ENCODE measurements at regions not wholly inside any gene's neighbourhood (a gene's known extent, or its start where the extent isn't known, plus 50 kb on each side); places are given as distances from the start of the nearest gene placed in this dataset.

GRCh38 chr10:21249435-21249834 is 276.0 kb downstream of the SKIDA1 start:
- DNase-seq = no peak

DNA sequence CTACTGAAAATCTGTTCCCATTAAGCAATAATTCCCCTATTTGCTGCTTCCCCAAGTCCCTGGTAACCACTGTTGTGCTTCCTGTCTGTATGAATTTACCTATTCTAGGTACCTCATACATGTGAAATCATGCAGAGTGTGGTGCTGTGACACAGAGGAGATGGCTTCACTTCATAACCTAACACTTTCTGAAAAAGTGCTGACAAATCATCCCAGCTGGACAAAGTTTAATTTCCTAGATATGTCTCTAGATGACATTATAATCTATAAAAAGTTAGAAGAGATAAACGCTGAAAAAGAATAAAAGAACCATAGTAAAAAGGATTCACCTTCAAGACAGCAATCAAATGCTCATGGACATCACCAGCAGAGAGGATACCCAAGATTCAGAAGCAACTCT is 277.9 kb downstream of the SKIDA1 start:
- no peak for DNase-seq

- DNase-seq = no peak
Measured at GRCh38 chr10:21246178-21246577, 279.3 kb downstream of the SKIDA1 start.

DNA sequence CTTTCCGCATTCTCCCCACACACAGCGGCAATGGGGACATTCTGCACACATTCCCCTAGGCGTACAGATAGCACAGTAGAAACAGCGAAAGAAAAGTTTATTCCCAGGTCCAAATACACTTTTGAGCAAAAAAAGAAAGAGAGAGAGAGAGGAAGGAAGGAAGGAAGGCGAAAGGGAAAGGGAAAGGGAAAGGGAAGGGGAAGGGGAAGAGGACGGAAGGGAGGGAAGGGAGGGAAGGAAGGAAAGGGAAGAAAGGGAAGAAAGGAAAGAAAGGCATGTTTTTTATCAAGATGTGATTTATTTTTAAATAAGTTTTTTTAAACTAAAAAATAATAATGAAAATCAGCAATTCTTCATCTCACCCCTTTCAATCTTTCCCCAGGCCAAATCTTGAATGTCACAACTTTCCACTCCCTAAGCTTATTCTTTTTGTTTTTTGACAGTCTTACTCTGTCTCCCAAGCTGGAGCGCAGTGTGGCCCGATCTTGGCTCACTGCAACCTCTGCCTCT is 281.7 kb downstream of the SKIDA1 start:
- DNase-seq = no peak

GRCh38 chr10:21242915-21243314 is 282.6 kb downstream of the SKIDA1 start:
- DNase-seq = no peak

DNA sequence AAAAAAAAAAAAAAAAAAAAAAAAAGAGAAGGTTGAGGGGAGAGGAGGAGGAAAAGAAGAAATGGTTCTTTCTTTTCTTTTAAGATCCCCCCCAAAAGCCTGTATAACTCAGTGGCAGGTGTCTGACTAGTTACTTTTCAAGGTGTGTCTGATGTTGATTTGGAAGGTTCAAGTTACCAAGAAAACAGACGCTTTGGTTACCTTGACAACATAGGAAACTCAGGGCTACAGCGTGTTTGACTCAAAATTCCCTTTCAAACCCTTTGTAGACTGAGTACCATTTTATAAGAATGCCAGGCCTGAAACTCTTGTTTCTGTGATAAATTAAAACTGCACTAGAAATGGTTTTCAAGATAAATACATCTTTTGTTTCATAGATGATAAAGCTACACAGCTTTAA is 286.8 kb downstream of the SKIDA1 start:
- DNase-seq = no peak

DNA sequence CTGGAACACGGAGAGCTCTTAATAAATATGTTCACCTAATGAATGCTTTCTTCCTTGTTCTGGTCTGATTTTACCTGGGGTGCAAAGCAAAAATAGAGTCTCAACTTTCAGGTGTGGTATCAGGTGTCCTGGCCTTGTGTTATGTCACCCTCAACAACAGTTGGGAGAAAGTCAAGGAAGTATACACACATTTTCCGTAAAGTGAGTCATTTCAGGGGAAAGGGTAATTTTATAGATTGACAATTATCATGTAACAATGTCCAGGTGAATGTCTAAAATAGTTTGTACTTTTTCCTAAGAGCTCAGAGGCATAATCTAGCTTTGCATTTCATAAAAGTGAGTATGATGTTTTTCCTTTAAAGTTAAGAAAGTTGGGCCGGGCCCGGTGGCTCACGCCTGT is 287.4 kb downstream of the SKIDA1 start:
- DNase-seq = no peak

GRCh38 chr10:21234761-21235160 is 290.7 kb downstream of the SKIDA1 start:
- no peak for DNase-seq

DNA sequence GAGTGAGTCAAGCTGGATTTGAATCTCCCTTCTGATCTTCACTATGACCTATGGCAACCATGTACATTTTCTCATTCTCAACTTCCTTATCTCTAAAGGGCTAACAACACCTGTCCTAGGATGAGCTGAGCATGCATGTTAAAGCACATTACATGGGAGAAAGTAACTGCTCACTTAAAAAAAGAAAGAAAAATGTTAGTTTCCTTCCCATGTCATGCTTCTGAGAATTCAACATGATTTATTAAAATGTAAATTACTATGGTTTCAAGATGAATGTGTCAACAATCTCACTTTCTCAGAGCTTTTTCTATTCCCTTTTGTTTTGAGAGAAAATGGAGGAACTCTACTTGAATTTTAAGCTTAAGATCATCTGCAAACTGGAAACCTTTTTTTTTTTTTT is 295.3 kb downstream of the SKIDA1 start:
- no peak for DNase-seq

GRCh38 chr10:21217748-21218367 is 307.6 kb downstream of the SKIDA1 start:
- no peak for DNase-seq

DNA sequence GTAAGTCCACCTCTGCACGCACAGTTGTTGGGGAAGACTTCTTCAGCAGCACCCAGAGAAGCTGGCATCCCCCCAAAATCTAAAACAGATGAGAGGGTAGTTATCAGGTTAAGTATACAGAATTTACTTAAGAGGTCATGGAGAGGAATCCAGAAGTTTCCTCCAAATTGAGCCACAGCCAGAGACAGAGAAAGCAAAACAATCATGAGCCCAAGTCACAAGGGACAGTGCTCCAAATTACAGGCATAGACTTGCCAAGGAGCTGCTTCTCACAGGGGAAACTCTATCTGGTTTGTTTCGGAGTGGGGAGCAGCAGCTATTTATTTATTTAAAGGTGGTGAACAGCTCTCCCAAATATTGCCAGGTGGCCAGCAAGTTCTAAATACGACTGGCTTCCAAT is 308.4 kb downstream of the SKIDA1 start:
- no peak for DNase-seq

DNA sequence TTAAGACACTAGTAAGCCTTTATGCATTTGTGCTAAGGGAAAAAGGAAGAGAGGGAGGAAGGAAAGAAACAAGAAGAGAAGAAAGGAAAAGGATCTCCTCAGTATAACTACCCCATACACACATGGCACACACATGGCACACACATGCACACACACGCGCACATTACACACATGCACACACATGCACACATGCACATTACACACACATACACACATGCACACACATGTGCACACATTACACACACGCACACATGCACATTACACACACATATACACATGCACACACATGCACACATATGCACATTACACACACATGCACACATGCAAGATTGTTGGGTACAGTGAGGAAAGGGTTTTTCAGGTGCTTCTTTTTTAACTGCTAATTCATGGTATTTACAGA is 311.2 kb downstream of the SKIDA1 start:
- DNase-seq = no peak

- no peak for DNase-seq
Measured at GRCh38 chr10:21213381-21213780, 312.1 kb downstream of the SKIDA1 start.

DNA sequence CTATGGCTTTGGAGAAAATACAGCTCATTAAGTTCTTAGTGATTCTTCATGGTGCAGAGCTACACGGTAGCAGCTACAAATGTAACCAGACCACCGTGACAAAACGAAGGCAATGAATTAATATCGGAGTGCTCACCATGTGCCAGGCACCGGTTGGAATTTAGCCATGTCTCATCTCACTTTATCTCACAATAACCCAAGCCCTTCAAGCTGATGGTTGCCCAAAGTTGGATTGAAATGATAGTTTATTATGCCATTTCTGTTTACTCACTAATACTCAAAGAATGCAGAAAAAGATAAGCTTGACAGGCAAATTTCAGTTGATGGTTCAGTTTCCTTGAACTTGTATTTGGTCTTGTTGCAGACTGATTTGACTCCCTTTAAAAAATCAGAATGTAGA is 312.6 kb downstream of the SKIDA1 start:
- no peak for DNase-seq

DNA sequence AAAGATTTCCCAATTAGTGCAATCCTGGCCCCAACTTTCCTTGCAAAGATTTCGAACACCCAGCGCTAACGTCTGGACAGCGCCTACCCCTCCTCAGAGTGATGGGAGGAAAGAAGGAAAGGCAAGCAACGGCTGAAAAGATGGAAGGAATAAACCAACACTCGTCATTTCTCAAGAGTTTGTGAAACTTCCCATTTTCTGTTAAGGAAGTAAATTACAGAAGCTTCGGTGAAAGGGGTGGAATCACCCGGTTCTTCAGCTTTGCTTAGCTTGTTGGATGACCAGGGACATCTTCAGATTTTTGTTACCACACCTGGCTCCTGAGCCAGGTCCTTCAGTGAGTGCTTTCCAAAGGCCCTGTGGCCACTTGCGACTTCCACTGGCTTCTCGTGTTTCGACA is 313.1 kb downstream of the SKIDA1 start:
- DNase-seq = no peak

DNA sequence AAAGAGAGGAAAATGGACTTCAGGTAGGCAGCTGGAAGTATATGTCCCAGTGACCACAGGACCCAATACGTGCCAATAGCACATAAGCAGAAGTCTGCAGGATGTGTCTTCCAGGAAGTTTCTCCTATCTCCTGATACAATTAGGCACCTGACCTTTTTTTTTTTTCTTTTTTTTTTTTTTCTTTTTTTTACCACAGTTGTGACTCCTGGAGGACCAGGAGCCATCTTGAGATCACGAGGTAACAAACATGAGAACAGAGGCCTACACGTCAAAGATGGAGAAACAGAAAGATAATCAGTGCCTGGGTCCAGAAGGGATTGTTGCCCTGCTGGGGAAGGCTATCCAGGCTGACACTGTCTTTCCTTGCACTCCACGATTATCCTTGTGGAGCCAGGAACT is 312.4 kb upstream of the NEBL start:
- DNase-seq = no peak

DNA sequence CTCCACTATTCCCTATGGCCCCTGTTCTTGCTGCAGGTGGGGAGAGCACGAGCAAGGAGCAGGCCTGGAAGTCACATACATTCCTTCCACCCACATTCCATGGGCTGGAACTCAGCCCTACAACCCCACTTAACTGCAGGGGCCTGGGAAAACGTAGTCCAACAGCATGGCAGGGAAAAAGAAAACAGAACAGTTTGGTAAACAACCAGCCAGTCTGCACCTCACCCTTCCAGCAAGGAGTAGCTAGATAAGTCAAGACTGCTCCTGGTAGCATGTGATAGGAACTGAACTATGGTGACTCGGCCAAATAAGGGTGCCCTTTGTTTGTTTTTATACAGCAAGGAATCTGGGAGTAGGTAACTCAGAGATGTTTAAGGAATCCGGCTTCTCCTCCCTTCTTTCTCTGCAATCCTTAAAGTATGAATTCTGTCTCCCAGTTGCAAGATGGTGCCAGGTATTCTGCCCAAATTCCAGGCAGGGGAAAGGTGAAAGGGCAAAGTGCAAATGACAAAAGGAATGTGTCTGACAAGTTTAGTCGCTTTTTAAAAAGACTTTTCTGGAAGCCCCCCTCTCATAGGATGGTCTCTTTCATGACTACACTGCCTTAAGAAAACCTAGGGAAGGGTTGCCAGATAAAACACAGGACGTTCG is 311.7 kb upstream of the NEBL start:
- no peak for DNase-seq

- no peak for DNase-seq
Measured at GRCh38 chr10:21207852-21208646, 310.9 kb upstream of the NEBL start.

DNA sequence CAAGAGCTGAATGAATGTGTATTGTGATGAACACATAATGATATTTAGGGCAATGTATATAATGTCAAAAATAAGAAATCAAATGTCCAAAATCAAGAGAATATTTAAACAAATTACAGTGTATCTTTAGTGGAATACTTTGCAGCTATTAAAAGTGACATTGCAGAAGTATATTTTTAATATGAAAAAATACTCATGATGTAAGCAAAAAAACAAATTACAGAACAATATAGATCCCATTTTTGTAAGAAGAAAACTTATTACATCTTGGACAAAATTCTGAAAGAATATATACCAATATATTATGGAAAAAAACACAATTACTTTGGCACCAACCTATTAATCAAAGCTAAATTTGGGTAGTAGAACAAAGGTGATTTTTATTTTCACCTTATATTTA is 308.2 kb upstream of the NEBL start:
- DNase-seq = no peak

DNA sequence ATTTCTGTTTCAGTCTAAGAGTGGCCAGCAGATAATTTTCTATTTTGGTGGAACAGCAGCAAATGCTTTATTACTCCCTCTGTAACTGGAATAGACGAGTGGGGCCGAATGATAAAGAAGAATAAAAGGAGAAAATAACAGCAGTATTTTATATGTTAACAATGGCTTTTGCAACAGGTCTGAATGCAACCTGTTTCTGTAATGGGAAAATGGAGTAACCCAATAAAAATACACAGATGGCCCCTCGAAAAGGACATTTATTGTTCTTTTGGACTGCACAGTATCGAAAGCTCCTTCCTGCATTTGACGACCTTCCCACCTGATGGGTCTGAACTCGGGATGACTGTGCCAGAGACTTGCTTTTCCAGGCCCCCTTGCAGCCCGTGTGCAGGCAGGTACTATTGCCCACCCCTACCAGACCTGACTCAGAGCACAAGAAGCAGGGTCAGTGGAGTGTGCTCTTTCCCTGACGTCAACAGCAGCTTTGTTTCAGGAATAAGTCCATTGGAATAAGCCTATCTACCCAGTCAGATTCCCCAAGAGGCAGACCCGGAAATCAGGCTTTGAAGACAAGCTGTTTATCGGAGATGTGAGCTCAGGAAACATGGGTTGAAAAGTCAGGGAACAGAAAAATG is 306.5 kb upstream of the NEBL start:
- no peak for DNase-seq

- no peak for DNase-seq
Measured at GRCh38 chr10:21202776-21203462, 305.8 kb upstream of the NEBL start.

- DNase-seq = no peak
Measured at GRCh38 chr10:21199501-21199900, 302.4 kb upstream of the NEBL start.

GRCh38 chr10:21197838-21198237 is 300.7 kb upstream of the NEBL start:
- no peak for DNase-seq
